ENCODE measurements at regions not wholly inside any gene's neighbourhood (a gene's known extent, or its start where the extent isn't known, plus 50 kb on each side); places are given as distances from the start of the nearest gene placed in this dataset.
A peak's percentile ranks its signal among the peaks of the same experiment; 100 is the strongest.

- DNase-seq (ENCODE audit: low read depth): no peak
Measured at GRCh38 chr12:46910830-46911229, 85.0 kb upstream of the SLC38A4 start.

DNA sequence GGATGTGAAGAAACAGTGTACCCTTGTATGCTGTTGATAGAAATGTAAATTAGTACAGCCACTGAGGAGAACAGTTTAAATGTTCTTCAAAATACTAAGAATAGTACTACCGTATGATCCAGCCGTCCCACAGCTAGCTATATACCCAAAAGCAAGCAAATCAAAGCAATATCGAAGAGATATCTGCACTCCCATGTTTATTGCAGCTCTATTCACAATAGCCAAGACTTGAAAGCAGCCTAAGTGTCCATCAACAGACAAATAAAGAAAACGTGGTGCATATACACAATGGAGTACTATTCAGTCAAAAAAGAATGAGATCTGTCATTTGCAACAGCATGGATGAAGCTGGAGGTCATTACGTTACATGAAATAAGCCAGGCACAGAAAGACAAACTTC lies 88.5 kb upstream of the SLC38A4 start:
- no peak for DNase-seq (ENCODE audit: low read depth)

DNA sequence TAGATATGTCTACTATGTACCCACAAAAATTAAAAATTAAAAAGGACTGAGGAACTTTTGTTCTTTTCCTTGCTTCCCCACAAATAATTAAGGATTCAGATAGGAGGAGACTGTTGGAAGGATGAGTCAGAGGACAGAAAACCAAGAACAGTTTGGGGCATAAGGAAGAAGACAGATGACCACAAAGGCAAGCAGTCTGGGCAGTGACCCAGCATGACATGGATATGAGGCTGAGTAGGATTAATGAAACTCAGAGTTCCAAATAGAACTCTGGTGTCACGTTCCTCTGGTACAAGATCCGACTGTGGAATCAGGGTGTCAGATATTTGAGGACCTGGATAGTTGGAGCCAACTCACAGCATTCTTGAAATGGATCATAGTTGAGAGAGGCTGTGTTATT lies 89.3 kb upstream of the SLC38A4 start:
- DNase-seq (ENCODE audit: low read depth): peak; percentile 67

- DNase-seq (ENCODE audit: low read depth): peak; percentile 23
Measured at GRCh38 chr12:46915836-46916235, 90.0 kb upstream of the SLC38A4 start.

- DNase-seq (ENCODE audit: low read depth): no peak
Measured at GRCh38 chr12:46916796-46917419, 91.1 kb upstream of the SLC38A4 start.

- no peak for DNase-seq (ENCODE audit: low read depth)
Measured at GRCh38 chr12:46917821-46918220, 92.0 kb upstream of the SLC38A4 start.

DNA sequence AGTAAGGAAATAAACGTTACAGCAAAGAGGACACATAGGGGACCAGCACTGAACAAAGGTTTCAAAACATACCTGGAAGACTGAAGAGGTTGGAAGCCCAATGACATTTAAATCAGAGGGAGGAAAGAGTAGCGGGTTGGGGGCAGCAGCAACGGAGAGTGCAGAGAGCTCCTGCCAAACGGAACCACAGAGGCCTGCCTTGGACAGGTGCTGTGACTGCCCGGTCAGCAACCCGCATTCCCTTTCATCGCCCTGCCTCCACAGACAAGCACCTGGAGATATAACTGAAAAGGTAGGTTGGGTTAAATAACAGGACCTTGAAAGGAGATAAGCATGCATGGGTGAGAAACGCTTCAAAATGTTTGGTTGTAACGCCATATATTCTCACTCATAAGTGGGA lies 92.8 kb upstream of the SLC38A4 start:
- DNase-seq (ENCODE audit: low read depth): no peak

GRCh38 chr12:46919666-46920400 lies 94.0 kb upstream of the SLC38A4 start:
- DNase-seq (ENCODE audit: low read depth): no peak

GRCh38 chr12:46920499-46920898 lies 94.7 kb upstream of the SLC38A4 start:
- no peak for DNase-seq (ENCODE audit: low read depth)

GRCh38 chr12:46921048-46921763 lies 95.4 kb upstream of the SLC38A4 start:
- no peak for DNase-seq (ENCODE audit: low read depth)

DNA sequence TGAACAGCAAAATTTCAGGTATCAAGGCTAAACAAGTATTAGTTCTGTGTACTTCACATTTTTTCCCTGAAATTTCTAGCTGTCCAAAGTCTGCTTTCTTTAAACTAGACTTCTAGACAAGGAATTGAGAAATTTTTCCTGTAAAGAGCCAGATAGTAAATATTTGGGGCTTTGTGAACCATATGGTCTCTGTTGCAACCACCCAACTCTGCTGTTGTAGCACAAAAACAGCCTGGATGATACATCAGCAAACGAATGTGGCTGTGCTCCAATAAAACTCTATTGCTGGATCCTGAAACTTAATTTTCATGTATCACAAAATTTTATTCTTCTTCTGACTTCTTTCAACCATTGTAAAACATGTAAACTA lies 96.0 kb upstream of the SLC38A4 start:
- DNase-seq (ENCODE audit: low read depth): peak; percentile 36

DNA sequence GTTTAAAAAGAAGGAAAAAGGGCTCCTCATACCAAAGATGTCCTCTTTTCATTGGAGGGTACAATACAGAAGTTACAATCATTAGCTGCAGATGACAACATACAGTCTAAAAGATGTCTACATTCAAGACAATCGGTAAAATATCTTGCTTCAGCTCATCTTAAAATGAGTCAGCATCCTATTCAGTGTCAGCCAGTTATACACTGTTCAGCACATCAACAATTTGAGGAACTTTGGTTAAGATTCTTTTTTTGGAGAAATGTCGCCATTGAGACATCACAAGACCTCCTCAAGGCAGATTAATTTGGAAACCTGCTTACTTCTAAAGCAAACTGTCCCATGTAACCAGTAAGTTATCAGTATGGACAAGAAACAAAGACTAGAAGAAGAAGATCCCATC lies 100.7 kb upstream of the SLC38A4 start:
- no peak for DNase-seq (ENCODE audit: low read depth)

- DNase-seq (ENCODE audit: low read depth): no peak
Measured at GRCh38 chr12:46930101-46930500, 104.3 kb upstream of the SLC38A4 start.

DNA sequence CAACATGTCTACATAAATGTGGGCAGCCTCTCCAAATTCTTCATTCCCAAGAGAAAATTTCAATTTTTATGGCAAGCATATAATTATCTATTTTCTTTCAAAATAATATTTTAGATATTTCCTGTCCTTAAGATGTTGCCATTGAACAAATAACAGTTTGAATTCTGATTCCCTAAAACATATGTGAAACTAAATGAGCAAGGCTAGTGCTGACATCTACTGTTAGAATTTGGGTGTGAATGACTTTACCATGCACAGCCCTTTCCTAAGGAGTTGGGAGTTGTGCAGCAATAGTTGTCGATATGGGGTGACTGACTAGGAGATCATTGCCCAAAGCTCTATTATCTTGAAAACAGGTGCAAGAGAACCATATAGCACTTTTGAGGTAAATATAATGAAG lies 108.2 kb upstream of the SLC38A4 start:
- DNase-seq (ENCODE audit: low read depth): peak; percentile 53

DNA sequence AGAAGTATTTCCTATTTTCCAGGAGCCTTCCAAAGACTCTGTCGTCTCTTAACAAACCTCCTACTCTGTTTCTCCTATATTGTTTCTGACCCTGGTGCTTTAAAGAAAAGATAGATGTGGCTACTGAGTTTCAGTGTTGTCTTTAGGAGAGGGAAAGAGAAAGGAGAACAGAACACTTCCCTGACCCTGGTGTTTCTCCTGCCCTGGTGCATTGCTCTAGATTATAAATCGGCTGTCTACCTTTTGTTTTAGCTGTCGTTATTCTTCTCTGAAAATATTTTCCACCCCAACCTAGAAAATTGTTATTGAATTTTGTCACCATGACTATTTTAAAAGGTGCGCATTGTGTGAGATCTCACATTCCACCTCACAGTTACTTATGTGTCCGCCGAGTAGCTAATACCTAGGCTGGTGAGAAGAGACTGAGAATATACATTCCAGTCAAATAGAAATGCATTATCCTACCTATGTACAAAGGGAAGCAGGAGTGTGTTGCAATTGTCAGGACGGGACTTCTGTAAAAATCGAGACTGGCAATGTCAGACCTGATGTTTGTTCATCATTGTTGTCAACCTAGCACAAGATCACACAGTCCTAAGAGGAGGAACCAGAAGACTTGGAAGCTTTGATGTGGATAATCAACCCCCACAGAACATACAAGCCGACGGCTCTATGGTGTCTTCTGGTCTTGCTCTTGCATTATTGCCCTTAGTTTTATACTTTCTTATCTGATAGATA lies 108.7 kb upstream of the SLC38A4 start:
- DNase-seq (ENCODE audit: low read depth): no peak

GRCh38 chr12:46935271-46935847 lies 109.6 kb upstream of the SLC38A4 start:
- no peak for DNase-seq (ENCODE audit: low read depth)

GRCh38 chr12:46936042-46936441 lies 110.2 kb upstream of the SLC38A4 start:
- DNase-seq (ENCODE audit: low read depth): no peak

DNA sequence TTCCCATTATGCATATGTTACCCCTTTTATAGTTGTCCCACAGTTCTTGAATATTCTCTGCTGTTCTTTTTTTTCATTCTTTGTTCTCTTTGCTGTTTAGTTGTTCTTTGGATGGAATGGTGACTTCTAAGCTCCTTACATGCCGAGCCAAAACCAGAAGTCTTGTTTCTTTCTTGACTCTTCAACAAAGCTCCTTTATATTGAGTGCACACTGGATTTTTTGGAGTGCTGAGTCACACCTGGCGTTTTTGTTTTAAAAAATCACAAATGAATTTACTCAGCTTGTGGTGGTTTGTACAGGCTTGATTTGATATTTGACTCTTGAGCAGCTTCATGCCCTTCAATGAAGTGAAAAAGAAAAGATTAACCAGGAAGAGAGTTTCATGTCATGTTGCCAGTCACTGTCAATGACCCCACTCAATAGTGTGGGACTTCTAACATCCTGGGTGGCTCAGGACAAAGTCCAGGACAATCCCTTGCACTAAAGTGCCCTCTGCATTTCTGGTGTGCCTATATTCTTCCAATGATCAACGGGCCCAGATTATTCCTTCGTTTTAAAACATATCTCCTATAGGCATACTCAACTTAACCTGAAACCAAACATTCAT lies 112.4 kb upstream of the SLC38A4 start:
- DNase-seq (ENCODE audit: low read depth): no peak

DNA sequence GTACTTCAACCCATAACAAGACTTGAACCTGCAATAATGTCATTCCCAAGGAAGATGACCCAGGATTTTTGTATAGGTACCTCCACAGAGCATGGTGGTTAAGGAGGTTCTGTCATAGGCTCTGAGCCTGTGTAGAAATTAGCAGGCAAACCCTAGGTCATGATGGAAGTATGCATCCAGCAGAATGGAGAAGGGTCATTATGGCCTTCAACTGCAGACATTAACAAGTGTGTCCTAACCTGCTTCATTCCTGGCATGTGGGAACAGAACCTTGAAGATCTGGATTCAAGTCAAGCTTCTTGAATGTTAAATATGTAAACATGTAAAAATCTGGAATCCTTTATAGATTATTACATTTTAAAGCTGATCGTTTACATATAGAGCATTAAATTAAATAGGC lies 116.2 kb upstream of the SLC38A4 start:
- no peak for DNase-seq (ENCODE audit: low read depth)

DNA sequence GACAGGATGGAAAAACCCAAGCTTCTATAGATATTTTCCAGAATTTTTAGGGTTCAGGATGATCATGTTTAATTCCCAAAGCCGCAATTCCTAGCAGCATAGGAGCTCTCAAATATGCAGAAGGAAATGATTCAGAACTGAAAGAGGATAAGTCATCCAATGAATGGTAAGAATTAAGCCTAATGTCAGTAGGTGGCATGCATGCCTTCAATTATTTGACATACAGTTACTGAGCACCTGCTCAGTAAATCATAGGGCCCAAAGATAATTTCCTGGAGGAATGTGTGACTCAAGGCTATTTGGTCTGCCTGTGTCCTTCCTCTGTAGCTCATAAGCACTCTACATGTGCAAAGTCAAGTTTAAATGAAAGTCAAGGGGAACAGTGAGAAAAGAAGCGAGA lies 116.8 kb upstream of the SLC38A4 start:
- DNase-seq (ENCODE audit: low read depth): no peak

- peak; percentile 29 for DNase-seq (ENCODE audit: low read depth)
Measured at GRCh38 chr12:46944088-46944487, 118.3 kb upstream of the SLC38A4 start.

DNA sequence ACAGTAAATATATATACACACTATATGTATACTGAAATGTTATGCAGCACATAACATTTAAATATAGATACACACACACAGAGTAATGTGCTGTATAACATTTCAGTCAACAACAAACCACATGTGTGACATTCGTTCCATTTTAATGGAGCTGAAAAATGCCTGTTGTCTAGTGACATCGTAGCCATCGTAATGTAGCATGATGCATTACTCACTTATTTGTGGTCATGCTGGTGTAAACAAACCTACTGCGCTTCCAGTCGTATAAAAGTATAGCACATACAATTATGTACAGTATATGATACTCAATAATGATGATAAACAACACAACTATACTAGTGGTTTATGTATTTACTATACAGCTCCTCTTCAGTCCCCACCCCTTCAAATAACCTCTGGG lies 119.0 kb upstream of the SLC38A4 start:
- DNase-seq (ENCODE audit: low read depth): no peak

All from fibroblast of the conjunctiva (primary cell).